Stimulated activated CD8-positive, alpha-beta memory T cell treated with anti-CD3 and anti-CD28 coated beads, Interleukin-4, amount 100 ng/mL, for 24 hours (primary cell): ENCODE measurements at regions not wholly inside any gene's neighbourhood (a gene's known extent, or its start where the extent isn't known, plus 50 kb on each side); places are given as distances from the start of the nearest gene placed in this dataset.
"Not testable (repeated sequence)": the region's sequence is repeated elsewhere in the genome, so short reads cannot be mapped to it uniquely, and the experiment has no call there.

ENCODE experiments used
- DNase-seq: peaks from one replicate; pipeline ENCODE4 v3.0.0-alpha.2; 2020; ENCODE audit warnings: low read depth

- no peak for DNase-seq
These were observed 51.6 kb downstream of the RESF1 start for GRCh38 chr12:32010631-32011336.

GRCh38 chr12:32012249-32012785, 53.1 kb downstream of the RESF1 start:
- DNase-seq, result no peak

- no peak for DNase-seq
These were observed 55.8 kb downstream of the RESF1 start for GRCh38 chr12:32015036-32015435.

DNA sequence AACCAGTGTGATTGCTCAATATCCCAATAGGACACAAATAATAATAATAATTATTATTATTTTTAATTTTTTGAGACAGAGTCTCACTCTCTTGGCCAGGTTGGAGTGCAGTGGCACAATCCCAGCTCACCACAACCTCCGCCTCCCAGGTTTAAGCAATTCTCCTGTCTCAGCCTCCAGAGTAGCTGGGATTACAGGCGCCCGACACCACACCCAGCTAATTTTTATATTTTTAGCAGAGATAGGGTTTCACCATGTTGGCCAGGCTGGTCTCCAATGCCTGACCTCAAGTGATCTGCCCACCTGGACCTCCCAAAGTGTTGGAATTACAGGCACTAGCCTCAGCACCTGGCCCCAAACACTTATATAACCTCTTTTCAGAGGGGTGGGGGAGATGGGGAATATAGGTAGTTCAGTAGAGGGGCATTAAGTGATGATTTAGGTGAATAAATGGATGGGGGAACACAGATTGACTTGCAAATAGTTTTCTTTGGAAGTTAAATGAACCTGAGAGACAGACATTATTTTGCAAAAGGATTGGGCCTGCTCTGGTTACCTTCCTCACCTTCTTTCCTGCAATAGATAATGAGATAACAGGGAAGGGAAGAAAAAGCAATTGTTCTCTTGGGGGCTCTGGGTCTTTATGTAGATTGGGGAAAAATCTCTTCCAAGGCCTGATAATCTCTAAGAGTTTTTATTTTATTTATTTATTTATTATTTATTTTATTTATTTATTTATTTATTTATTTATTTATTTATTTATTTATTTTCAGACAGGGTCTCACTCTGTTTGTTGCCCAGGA, 57.7 kb downstream of the RESF1 start:
- DNase-seq, result no peak

GRCh38 chr12:32021346-32021773, 62.1 kb downstream of the RESF1 start:
- DNase-seq, result no peak

DNA sequence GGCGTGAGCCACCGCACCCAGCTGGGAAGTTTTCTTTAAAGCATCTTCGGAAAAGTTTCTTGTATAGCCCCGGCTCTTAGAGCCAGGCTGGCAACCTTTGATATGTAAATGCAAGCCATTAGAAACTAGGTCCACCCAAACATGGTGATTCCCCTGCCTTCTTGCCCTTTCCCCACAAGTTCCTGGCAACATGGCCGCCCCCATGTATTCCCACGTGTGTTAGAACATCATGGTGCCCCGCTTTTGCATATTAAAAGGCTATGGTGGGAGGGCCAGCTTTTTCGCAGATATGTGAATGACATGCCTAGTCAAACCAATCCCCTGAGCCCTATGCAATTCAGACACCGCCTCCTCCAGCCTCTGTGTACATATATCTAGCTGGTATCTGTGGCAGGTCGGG, 63.2 kb downstream of the RESF1 start:
- DNase-seq, result not testable (repeated sequence)

DNA sequence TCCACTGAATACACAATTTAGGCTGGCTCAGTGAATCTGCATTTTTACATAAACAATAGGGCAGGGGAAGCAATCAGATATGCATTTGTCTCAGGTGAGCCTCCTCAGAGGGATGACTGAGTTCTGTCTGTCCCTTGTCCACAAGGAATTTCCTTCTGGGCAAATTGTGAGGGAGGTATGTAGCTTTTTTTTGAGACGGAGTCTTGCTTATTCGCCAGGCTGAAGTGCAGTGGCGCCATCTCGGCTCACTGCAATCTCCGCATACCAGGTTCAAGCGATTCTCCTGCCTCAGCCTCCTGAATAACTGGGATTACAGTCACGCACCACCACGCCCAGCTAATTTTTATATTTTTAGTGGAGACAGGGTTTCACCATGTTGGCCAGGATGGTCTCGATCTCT, 64.6 kb downstream of the RESF1 start:
- not testable (repeated sequence) for DNase-seq

DNA sequence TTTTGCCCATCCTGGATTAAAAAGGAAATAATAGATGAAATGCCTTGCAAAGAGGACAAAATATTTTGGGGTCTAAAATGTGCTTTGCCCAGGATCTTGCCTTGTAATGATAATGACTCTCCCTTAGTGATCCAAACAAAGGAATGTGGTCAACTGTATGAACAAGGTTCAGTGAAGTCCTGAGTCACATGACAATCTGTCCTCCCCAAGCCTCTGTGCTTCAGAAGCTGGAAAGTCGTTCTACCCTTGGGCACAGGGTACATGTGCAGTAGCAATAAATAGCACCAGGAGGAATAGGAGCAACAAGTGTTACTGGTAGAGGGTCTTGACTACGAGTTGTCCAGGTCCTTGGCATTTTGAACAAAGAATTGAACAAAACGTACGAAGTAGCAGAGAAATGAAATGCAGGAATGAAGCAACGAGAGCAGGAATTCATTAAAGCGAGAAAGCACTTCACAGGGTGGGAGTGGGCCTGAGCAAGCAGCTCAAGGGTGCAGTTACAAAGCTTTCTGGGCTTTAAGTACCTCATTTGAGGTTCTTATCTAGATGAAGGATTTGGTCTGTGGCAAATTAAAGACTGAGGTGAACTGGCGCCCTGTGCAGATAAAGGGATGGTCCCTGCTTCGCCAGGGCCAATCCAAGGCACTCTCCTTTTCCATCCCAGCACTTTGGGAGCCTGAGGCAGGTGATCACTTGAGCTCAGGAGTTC, 65.8 kb downstream of the RESF1 start:
- DNase-seq, result no peak

DNA sequence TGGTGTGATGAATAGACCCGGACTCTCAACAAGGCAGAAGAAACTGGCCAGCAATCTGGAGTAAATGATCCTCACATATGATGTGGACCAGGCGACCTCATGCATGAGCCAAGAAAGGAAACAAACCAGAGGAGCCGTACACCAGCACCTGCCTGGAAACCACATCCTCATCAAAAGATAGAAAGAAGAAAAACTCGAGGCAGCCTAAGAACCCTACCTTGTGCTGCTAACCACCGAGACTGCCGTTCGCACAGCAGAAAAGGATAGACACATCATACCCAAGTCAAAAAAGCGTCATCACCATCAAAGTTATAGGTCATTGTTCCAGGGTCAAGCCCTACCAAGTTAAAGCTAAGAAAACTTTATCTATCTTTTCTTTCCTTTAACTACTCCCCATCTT, 66.7 kb downstream of the RESF1 start:
- peak; percentile 1 for DNase-seq

DNA sequence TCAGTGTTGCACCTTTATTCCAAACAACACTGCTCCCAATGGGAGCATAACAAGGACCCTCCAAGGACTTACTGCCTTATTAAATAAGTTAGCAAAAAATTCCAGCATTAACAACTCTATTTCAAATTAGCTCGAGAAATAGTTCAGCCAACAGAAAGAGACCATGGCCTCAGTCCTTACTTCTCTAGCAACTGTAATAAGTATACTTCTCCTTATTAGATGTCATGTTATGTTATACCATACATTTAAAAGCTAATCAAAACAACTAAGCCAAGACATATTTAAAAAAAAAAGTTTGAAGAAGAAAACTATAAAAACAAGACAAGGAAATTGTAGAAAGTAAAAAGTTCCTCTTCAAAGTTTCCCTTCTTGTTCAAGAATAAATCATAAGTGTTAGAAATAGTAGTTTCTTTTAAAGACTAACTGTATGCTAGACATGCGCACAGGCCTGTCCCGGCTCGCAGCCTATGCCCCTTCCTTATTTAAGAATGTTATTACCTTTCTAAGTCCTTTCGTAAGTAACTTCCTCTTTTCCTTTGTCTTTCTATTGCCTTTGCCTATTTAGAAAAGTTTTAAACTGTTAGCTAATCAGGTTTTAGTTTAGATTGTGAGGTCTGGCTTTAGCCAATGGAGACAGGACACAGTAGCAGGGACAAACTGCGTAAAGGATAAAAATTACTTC, 68.6 kb downstream of the RESF1 start:
- no peak for DNase-seq

DNA sequence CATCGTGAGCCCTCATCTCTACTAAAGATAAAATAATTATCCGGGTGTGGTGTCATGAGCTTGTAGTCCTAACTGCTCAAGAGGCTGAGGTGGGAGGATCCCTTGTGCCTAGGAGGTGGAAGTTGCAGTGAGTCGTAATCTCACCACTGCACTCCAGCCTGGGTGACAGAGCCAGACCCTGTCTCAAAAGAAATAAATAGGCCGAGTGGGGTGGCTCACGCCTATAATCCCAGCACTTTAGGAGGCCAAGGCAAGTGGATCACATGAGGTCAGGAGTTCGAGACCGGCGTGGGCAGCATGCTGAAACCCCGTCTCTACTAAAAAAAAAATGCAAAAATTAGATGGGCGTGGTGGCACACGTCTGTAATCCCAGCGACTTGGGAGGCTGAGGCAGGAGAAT, 70.9 kb downstream of the RESF1 start:
- no peak for DNase-seq

DNA sequence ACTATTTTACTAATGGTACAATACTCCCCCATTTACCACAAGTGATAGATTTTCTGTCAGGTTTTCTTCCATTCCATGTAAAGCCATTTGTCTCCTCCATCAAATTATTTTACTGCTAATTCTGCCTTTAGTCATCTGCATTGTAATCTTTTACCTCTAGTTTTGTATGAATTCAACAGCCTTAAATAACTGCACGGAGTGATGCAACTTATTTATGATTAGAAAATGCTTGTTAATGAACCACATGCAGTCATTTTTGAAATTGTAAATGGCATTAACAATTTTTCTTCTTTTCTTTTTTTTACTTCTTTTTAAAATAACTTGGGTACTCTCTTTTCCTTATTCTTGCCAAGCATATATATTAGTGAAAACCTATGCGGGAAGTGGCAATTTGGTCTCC, 71.5 kb downstream of the RESF1 start:
- DNase-seq, result no peak

DNA sequence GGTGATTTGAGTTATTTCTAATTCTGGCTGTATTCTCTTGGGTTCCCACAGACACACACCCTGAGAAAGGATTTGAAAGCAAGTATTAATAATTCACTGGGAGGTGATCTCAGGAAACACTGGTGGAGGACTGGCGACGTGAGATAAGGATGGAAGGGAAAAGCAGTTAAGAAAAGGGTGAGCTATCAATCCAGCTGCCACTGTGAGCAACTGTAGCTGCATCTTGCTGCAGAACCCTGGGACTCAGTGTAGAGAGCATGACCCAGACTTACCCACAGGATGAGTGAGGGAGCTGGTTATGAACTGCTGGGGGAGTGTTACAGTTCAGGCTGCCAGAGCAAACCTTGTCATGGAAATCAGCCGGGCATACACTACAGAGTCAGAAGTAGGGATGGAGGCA, 71.9 kb downstream of the RESF1 start:
- no peak for DNase-seq

- no peak for DNase-seq
These were observed 73.1 kb downstream of the RESF1 start for GRCh38 chr12:32032205-32032810.

- DNase-seq, result no peak
These were observed 73.2 kb upstream of the BICD1 start for GRCh38 chr12:32033406-32033805.

DNA sequence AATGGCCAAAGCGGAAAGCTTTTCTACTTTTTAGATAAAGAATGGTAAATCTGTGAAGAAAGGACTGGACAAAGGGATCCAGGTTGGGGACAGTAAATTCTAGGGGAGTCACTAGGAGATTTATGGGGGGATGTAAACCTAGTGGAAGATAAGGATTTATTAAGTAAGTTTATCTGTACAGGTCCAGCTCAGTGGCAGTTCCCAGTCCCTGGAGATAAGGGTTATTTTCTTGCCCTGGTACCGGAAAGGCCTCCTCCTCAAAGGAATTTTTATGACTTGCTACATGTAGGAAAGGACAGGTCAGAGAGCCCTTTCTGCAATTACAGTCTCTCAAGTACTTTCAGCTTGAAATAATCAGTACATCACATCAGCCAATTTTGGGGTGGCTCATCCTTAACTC, 72.6 kb upstream of the BICD1 start:
- DNase-seq, result no peak

DNA sequence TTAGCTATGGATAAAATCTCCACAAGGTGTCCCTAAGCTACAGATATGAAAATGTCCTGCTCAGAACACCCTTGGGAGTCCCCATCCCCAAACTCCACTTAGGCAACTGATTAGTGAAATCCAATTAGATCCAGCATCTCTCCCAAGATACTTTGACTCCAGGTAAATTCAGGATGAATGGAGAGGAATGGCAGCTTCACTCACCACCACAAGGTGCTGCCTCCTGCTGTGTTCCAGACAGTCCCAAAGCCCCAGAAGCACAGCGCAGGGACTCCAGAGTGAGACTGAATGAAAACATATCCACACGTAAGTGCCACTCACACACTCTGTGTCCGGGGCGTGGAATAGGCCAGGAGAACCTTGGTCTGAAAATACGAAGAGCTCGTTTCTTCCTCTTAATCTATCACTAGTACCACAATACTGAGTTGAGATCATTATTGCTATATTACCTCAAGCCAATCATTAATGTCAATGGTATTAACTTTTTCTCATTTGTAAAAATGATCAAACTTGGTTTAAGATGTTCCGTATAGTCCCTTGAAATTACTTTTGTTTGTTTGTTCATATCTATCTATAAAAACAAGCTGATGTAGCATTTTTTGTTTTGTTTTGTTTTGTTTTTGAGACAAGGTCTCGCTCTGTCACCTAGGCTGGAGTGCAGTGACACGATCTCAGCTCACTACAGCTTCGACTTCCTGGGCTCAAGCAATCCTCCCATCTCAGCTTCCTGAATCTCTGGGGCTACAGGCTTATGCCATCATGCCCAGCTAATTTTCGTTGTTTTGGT, 70.0 kb upstream of the BICD1 start:
- no peak for DNase-seq

- DNase-seq, result no peak
These were observed 67.3 kb upstream of the BICD1 start for GRCh38 chr12:32039347-32039746.

GRCh38 chr12:32039917-32040575, 66.6 kb upstream of the BICD1 start:
- DNase-seq, result no peak

DNA sequence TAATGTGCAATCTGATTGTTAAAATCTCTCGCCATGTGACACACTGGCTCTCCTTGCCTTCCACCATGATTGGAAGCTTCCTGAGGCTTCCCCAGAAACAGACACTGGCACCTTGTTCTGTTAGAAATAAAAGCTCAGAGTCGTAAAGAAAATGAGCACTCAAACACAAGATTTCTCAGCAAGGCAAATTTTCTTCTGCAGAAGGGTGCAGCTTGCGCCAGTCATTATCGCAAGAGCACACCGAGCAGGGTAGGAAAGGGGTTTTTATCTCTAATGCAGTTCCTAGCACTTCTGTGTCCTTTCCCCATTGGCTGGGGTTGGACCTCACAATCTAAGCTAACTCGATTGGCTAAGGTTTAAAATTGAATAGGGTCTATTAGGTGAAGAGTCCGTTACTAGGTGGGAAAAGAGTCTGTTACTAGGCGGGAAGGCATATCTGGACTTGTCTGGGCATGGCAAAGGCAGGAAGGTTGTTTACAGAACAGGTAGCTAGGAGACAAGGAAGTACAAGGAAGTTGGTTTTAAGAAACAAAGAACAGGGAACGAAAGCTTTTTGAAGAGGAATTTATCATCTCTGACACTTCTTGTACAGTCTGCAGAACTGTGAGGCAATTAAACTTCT, 62.6 kb upstream of the BICD1 start:
- DNase-seq, result no peak
